Progenitor cell of endocrine pancreas (in vitro differentiated cells): ENCODE measurements at regions not wholly inside any gene's neighbourhood (a gene's known extent, or its start where the extent isn't known, plus 50 kb on each side); places are given as distances from the start of the nearest gene placed in this dataset.

Experiments
- DNase-seq: peaks from one replicate; pipeline ENCODE4 v3.0.0; 2021; ENCODE audit warnings: low spot score; ENCODE audit not compliant: unreplicated experiment
- H3K27ac Mint-ChIP-seq: 2 replicates; pipeline ENCODE4 v1.8.0; 2021; ENCODE audit warnings: mild to moderate bottlenecking, moderate library complexity, mixed read lengths
- H3K27me3 Mint-ChIP-seq: 2 replicates; pipeline ENCODE4 v1.8.0; 2021; ENCODE audit warnings: mixed read lengths
- H3K36me3 Mint-ChIP-seq: 2 replicates; pipeline ENCODE4 v1.8.0; 2022; ENCODE audit warnings: mixed read lengths; ENCODE audit not compliant: insufficient read depth
- H3K4me1 Mint-ChIP-seq: 2 replicates; pipeline ENCODE4 v1.8.0; 2021; ENCODE audit warnings: low read depth, mixed read lengths
- H3K4me3 Mint-ChIP-seq: 2 replicates; pipeline ENCODE4 v1.8.0; 2021; ENCODE audit warnings: low read depth, mild to moderate bottlenecking, moderate library complexity, mixed read lengths
- H3K9me3 Mint-ChIP-seq: 2 replicates; pipeline ENCODE4 v1.8.0; 2021; ENCODE audit warnings: low read depth, mixed read lengths
- TF ChIP-seq, protein P1 (sequence below): fragments of 200-600 bp; sonication (generic); IDR thresholded peaks from one replicate; pipeline ENCODE4 v1.5.0; 2021; ENCODE audit warnings: antibody characterized with exemption, mild to moderate bottlenecking; ENCODE audit not compliant: unreplicated experiment

DNA sequence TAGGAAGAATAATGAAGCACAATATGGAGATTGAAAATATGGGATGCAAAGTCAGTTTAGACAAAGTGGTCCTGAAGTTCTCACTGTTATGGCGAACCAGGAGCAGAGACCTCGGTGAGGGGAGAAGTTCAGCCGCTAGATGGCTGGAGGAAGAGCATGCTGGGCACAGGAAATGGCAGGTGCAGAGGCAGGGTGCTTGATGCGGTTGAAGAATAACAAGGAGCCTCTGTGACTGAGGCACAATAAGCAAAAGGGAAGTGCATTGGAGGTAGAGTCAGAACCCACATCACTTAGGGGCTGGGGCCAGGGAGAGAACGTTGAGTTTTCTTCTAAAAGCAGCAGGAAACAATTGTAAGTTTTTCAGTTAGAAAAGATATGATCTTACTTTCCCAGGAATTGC lies 1725.2 kb downstream of the EFNB2 start:
- TF ChIP-seq, protein P1, sequence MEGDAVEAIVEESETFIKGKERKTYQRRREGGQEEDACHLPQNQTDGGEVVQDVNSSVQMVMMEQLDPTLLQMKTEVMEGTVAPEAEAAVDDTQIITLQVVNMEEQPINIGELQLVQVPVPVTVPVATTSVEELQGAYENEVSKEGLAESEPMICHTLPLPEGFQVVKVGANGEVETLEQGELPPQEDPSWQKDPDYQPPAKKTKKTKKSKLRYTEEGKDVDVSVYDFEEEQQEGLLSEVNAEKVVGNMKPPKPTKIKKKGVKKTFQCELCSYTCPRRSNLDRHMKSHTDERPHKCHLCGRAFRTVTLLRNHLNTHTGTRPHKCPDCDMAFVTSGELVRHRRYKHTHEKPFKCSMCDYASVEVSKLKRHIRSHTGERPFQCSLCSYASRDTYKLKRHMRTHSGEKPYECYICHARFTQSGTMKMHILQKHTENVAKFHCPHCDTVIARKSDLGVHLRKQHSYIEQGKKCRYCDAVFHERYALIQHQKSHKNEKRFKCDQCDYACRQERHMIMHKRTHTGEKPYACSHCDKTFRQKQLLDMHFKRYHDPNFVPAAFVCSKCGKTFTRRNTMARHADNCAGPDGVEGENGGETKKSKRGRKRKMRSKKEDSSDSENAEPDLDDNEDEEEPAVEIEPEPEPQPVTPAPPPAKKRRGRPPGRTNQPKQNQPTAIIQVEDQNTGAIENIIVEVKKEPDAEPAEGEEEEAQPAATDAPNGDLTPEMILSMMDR: no peak
- no peak overlapping the region for H3K4me3 Mint-ChIP-seq
- no peak for DNase-seq
- no peaks in the 10 kb centered on the region for H3K27me3 Mint-ChIP-seq
- peaks cover 4% of the 10 kb centered on the region for H3K9me3 Mint-ChIP-seq
- H3K27ac Mint-ChIP-seq: no peak overlapping the region
- no peaks in the 10 kb centered on the region for H3K36me3 Mint-ChIP-seq
- H3K4me1 Mint-ChIP-seq: no peaks in the 10 kb centered on the region

DNA sequence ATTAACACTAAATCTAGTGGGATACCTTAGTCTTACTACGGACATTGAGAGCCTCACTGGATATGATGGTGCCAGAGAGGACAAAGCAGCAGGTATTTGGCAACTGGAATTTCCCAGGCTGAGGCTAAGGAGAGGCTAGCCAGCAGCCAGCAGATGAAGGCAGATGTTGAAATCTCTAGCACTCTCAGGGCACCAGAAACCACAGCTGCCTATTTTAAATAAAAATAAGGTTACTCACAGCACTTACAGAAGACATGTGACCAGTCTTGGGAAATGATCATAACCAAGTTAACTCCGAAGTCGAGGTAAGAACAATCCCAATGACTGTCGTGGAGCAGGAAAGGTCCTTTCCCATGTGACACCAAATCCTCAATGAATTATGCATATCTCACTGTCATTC lies 1726.0 kb downstream of the EFNB2 start:
- Mint-ChIP-seq H3K27ac (no peak overlapping the region), H3K4me3 (no peak overlapping the region), H3K9me3 (peaks cover 4% of the 10 kb centered on the region), H3K36me3 (no peaks in the 10 kb centered on the region), H3K27me3 (no peaks in the 10 kb centered on the region), H3K4me1 (no peaks in the 10 kb centered on the region)
- TF ChIP-seq, protein P1: no peak
- no peak for DNase-seq

DNA sequence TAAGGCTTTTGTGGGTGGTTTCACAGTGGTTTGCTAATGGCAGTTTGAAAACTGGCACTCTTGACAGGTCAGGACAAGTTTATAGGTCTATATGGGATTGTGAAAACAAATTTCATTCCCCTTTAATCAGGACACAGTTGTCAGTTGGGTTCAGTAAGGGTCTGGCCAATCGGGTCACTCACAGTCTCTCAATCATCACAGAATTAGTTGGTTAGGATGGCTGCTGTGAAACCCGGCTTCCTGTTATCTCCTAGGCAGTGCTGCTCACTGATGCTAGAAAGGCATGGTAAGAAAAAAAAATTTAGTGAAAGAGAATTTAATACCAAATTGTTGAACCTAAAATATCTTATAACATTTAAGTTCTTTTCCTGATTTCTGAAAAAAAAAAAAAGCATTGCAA lies 1730.1 kb downstream of the EFNB2 start:
- Mint-ChIP-seq H3K9me3 (peaks cover 4% of the 10 kb centered on the region), H3K4me3 (no peak overlapping the region), H3K36me3 (no peaks in the 10 kb centered on the region), H3K4me1 (no peaks in the 10 kb centered on the region), H3K27ac (no peak overlapping the region), H3K27me3 (no peaks in the 10 kb centered on the region)
- TF ChIP-seq, protein P1: no peak
- DNase-seq: no peak

DNA sequence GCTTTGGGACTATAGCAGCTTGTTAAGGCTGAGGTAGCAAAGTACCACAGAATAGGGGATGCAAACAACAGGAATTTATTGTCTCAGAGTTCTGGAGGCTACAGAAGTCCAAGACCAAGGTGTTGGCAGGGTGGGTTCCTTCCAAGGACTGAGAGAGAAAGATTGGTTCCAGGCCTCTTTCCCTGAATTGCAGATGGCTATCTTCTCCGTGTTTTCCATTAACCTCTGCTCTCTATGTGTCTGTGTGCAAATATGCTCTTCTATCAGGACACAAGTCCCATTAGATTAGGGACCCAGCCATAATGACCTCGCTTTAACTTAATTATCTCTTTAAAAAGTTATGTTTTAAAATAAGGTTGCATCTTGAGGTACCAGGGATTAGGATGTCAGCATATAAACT lies 1732.9 kb upstream of the SLC10A2 start:
- Mint-ChIP-seq H3K4me3 (no peak overlapping the region), H3K4me1 (no peaks in the 10 kb centered on the region), H3K36me3 (no peaks in the 10 kb centered on the region), H3K27ac (no peak overlapping the region), H3K27me3 (no peaks in the 10 kb centered on the region), H3K9me3 (no peaks in the 10 kb centered on the region)
- TF ChIP-seq, protein P1: no peak
- no peak for DNase-seq

DNA sequence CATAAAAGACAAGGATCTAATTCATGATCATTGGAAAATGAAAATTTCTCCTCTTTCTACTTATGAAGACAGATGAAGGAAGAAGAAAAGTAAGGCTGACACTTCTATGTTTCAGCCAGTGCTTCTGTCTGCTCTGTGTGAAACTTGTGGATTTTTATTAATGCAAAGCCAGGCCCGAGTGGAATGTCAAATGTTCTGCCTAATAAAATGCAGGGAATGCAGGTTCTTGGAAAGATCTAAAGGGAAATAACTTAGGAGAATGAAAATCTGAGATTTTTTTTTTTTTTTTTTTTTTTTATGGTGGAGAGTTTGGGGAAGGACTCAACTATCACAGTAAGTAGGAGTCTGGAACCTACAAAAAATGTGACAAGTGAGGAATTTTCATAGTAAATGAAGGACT lies 1732.3 kb upstream of the SLC10A2 start:
- H3K4me1 Mint-ChIP-seq: no peaks in the 10 kb centered on the region
- no peaks in the 10 kb centered on the region for H3K36me3 Mint-ChIP-seq
- no peak for DNase-seq
- no peak overlapping the region for H3K4me3 Mint-ChIP-seq
- no peaks in the 10 kb centered on the region for H3K27me3 Mint-ChIP-seq
- TF ChIP-seq, protein P1: no peak
- no peak overlapping the region for H3K27ac Mint-ChIP-seq
- no peaks in the 10 kb centered on the region for H3K9me3 Mint-ChIP-seq
